Erythroblast (primary cell): ENCODE measurements at regions not wholly inside any gene's neighbourhood (a gene's known extent, or its start where the extent isn't known, plus 50 kb on each side); places are given as distances from the start of the nearest gene placed in this dataset.

Source experiments
- GATA1 ChIP-seq: IDR thresholded peaks from 2 replicates; pipeline ENCODE4 v1.6.1; 2011; ENCODE audit warnings: low read depth, mild to moderate bottlenecking, control low read depth, low read length, moderate library complexity
- POLR2A ChIP-seq: IDR thresholded peaks from 2 replicates; pipeline ENCODE4 v1.6.1; 2011; ENCODE audit warnings: mild to moderate bottlenecking, low read length

DNA sequence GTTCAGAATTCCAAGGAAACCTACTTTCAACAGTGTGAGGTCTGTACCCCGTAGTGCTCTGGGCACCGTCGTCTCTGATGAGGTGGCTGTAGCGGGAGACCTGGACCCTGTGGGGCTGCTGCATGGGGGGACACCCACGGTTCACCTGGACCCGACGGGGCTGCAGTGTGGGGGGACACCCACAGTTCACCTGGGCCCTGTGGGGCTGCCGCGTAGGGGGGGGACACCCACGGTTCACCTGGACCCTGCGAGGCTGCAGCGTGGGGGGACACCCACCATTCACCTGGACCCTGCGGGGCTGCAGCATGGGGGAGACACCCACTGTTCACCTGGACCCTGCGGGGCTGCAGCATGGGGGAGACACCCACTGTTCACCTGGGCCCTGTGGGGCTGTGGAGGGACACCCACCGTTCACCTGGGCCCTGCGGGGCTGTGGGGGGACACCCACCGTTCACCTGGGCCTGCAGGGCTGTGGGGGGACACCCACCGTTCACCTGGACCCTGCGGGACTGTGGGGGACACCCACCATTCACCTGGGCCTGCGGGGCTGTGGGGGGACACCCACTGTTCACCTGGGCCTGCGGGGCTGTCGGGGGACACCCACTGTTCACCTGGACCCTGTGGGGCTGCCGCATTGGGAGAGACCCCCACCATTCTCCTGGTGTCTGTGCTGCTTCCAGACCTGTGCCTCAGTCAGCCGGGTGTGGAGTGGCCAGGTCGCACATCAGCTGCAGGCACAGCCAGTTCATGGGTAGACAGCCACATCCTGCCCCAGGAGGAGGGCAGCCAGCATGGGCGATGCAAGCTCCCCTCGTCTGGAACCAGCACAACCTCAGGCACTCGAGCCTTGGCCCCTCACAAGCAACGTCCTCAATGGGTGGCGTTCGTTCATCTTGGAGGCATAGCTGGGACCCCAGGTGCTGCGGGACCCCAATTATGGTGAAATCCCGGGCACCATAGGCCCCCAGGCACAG lies 114.5 kb downstream of the TMEM18 start:
- TF ChIP-seq POLR2A (no peak), GATA1 (no peak)
